GM12865 (cell line): ENCODE measurements at regions not wholly inside any gene's neighbourhood (a gene's known extent, or its start where the extent isn't known, plus 50 kb on each side); places are given as distances from the start of the nearest gene placed in this dataset.
"Not testable (repeated sequence)": the region's sequence is repeated elsewhere in the genome, so short reads cannot be mapped to it uniquely, and the experiment has no call there.

Experiments
- DNase-seq: peaks from one replicate; pipeline ENCODE4 v3.0.0; 2010; ENCODE audit warnings: low read depth
- H3K4me3 ChIP-seq: 2 replicates; pipeline ENCODE4 v1.5.1; 2011; ENCODE audit warnings: mild to moderate bottlenecking, low read depth, low read length, control low read depth
- TF ChIP-seq, protein P1 (sequence below): IDR thresholded peaks from 2 replicates; pipeline ENCODE4 v1.5.1; 2011; ENCODE audit warnings: low read length, control low read depth, low read depth, inconsistent platforms; ENCODE audit not compliant: insufficient read depth; ENCODE audit errors: missing control alignments

DNA sequence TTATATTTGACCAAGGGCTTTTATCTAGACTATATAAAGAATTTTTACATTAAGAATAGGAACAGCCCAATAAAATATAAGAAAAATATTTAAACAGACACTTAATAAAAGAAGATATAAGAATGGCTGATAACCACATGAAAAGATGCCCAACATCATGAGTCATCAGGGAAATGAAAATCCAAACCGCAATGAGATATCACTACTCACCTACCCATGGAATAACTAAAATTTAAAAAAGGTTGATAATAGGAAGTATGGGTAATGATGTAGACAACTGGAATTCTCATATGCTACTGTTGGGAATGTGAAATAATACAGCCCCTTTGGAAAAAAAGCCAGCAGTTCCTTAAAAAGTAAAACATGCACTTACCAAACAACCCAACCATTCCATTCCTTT lies 206.9 kb upstream of the PCSK5 start:
- no peak for DNase-seq
- TF ChIP-seq, protein P1, sequence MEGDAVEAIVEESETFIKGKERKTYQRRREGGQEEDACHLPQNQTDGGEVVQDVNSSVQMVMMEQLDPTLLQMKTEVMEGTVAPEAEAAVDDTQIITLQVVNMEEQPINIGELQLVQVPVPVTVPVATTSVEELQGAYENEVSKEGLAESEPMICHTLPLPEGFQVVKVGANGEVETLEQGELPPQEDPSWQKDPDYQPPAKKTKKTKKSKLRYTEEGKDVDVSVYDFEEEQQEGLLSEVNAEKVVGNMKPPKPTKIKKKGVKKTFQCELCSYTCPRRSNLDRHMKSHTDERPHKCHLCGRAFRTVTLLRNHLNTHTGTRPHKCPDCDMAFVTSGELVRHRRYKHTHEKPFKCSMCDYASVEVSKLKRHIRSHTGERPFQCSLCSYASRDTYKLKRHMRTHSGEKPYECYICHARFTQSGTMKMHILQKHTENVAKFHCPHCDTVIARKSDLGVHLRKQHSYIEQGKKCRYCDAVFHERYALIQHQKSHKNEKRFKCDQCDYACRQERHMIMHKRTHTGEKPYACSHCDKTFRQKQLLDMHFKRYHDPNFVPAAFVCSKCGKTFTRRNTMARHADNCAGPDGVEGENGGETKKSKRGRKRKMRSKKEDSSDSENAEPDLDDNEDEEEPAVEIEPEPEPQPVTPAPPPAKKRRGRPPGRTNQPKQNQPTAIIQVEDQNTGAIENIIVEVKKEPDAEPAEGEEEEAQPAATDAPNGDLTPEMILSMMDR: no peak
- H3K4me3 ChIP-seq: no peak overlapping the region

DNA sequence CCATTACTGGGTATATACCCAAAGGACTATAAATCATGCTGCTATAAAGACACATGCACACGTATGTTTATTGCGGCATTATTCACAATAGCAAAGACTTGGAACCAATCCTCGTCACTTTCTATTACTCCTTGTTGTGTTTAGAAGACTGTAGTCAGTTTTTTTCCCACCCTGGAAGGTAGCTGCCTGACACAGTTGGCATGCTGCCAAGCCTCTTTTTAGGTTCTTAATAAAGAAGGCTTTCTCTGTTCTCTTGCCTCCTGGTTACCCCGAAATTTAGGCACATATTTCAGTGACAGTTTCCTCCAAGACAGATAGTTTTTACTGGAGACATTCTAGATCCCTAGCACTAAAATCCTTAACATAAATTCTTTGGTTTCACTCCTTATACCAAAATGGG lies 205.4 kb upstream of the PCSK5 start:
- TF ChIP-seq, protein P1: no peak
- no peak overlapping the region for H3K4me3 ChIP-seq
- no peak for DNase-seq

DNA sequence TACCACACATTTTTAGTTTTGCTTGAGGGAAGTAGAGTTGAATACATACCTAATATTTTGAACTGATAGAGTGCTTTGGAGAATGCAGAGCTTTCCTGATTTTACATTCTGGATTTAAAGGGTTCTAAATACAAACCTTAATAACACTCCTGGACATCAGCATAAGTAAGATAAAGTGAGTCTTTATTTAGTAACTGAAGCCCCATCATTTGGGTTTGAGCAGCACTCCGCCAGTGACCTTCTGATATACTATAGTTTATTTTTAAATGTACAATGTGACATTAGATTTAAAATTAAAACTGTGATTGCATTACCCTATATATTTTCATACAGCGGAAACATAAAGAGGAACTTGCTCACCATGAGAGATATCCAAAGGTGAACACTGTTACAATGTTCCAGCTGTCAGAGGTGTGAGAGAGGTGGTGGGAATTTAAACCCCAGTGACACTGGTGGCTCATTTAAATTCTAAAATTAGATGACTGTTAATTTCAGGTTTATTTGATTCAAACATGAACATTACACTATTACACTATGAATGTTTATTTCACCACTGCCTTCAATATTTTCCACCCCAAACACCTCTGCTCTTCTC lies 203.0 kb upstream of the PCSK5 start:
- TF ChIP-seq, protein P1: no peak
- no peak for DNase-seq
- H3K4me3 ChIP-seq: no peak overlapping the region

DNA sequence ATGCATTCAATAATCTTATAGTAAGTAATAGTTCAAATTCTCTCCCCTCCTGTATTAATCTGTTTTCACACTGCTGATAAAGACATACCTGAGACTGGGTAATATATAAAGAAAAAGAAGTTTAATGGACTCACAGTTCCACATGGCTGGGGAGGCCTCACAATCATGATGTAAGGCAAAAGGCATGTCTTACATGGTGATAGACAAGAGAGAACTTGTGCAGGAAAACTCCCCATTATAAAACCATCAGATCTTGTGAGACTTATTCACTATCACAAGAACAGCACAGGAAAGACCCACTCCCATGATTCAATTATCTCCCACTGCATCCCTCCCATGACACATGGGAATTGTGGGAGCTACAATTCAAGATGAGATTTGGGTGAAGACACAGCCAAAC lies 199.9 kb upstream of the PCSK5 start:
- not testable (repeated sequence) for DNase-seq, H3K4me3 ChIP-seq

DNA sequence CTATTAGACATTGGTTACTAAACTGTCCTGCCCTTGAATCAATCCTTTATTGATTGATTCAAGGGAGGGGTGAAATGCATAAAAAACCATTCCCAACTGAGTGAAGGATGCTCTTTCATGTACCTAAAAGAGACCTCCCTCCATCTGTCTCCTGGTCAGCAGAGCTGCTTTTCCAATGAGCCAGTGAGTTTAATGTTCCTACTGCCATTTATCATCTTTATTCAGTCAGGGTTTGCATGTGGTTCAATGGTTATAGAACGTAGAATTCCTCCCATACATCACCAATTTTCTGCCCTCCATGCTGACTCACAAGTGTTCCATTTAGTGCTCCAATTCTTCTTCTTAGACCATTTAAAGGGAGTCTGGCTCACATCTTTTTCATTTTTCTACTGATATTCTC lies 199.1 kb upstream of the PCSK5 start:
- no peak overlapping the region for H3K4me3 ChIP-seq
- TF ChIP-seq, protein P1: no peak
- DNase-seq: no peak

DNA sequence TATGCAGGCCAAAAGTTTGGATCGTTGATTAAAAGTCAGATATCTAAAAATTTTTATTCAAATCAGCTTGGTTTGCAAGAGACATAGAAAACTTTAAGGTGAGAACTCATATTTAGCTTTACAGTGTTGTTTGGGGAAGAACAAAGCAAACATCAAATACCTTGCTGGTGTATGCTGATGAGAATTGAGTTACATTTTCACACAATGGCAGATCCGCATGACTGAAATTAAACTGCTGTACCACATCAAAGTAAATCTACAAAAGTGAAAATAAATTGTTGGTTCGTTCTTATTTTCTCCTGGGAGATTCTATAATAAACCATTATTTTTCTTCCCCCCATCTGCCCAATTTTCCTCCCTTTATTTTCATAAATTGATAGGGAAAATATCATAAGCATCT lies 198.2 kb upstream of the PCSK5 start:
- H3K4me3 ChIP-seq: no peak overlapping the region
- TF ChIP-seq, protein P1: no peak
- DNase-seq: no peak

DNA sequence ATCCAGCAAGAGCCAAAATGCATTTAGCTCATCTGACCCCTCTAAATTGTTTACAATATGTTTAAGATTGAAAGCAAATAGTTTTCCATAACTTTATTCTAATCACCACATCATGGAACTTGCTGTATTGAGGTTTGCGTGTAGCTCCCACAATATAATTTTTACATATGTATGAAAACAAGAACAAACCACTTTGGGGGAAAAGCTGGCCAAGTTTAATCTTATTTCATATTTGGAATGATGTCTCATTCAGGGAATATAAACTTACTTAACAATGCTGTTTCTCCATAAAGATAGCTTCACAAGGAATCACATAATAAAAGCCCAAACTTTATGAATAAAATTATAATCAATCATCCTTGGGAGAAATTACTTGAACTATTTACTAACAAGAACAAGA lies 194.6 kb upstream of the PCSK5 start:
- no peak overlapping the region for H3K4me3 ChIP-seq
- TF ChIP-seq, protein P1: no peak
- DNase-seq: no peak
